Aorta (tissue), 5 donors: ENCODE measurements at regions not wholly inside any gene's neighbourhood (a gene's known extent, or its start where the extent isn't known, plus 50 kb on each side); places are given as distances from the start of the nearest gene placed in this dataset.

ENCODE experiments used
- ATAC-seq: fragments of 200-7000 bp; cut with Tn5 transposase; one replicate; pipeline ENCODE4 v1.9.1; 2022; ENCODE audit warnings: moderate library complexity; ENCODE audit not compliant: low FRiP score
- DNase-seq, 2 donors: peaks; one replicate each; pipeline ENCODE4 v3.0.0-alpha.2; 2020
- H3K27ac ChIP-seq, 2 donors: one replicate each; pipeline ENCODE4 v1.5.1; 2013; ENCODE audit warnings: low read length in 2 of 2, mild to moderate bottlenecking in 2 of 2, moderate library complexity in 2 of 2, control low read depth in 1 of 2, inconsistent platforms in 1 of 2, low read depth in 1 of 2
- H3K27me3 ChIP-seq, 2 donors: one replicate each; pipeline ENCODE4 v1.6.1; 2013; ENCODE audit warnings: control low read depth in 1 of 2, low read length in 1 of 2, mild to moderate bottlenecking in 1 of 2, moderate library complexity in 1 of 2; ENCODE audit not compliant: insufficient read depth in 2 of 2, control insufficient read depth in 1 of 2
- H3K36me3 ChIP-seq, 2 donors: one replicate each; pipeline ENCODE4 v1.6.1; 2013; ENCODE audit warnings: control low read depth in 1 of 2, low read length in 1 of 2, mild to moderate bottlenecking in 1 of 2; ENCODE audit not compliant: insufficient read depth in 2 of 2, control insufficient read depth in 1 of 2
- H3K4me1 ChIP-seq, 2 donors: one replicate each; pipeline ENCODE4 v1.6.1; 2013; ENCODE audit warnings: low read length in 2 of 2, control low read depth in 1 of 2, mild to moderate bottlenecking in 1 of 2, moderate library complexity in 1 of 2; ENCODE audit not compliant: insufficient read depth in 2 of 2, control insufficient read depth in 1 of 2
- H3K4me3 ChIP-seq, 2 donors: one replicate each; pipeline ENCODE4 v1.5.1; 2013; ENCODE audit warnings: low read length in 2 of 2, control low read depth in 1 of 2, mild to moderate bottlenecking in 1 of 2
- H3K9me3 ChIP-seq: one replicate; pipeline ENCODE4 v1.6.1; 2013; ENCODE audit warnings: mild to moderate bottlenecking, low read length; ENCODE audit not compliant: control insufficient read depth
- WGBS, 2 donors: extraction: QIAGEN DNeasy Blood & Tissue Kit; methylation state at CpG; one replicate each; pipeline ENCODE4 v1.1.7; 2013; 5-methylcytosine and 5-hydroxymethylcytosine counted together
- intact Hi-C, 2 donors: fragments of 100-400 bp; cut with DNase I; formaldehyde crosslinking; loops; one replicate each; pipeline versions ENCODE4 v1.14.2 to v1.15.0; 2022
- donor health status: healthy with polysubstance abuse.
- donor health status: Bipolar disorder and iron deficiency.
- donor health status: DM: no; HTN: no; CAD: no.
- donor health status: DM: no; HTN: no; CAD: no.
- donor health status: DM: yes; HTN: yes; CAD: no.

GRCh38 chr3:36269274-36269673 is 111.0 kb upstream of the STAC start:
- Histone ChIP-seq H3K4me1 (no peaks in the 10 kb centered on the region), H3K9me3 (no peaks in the 10 kb centered on the region), H3K36me3 (no peaks in the 10 kb centered on the region), H3K27ac (no peak overlapping the region), H3K27me3 (no peaks in the 10 kb centered on the region), H3K4me3 (no peak overlapping the region)
- WGBS, 2 donors = 85 to 89% methylated on average over 2 of the region's 2 CpGs
- intact Hi-C loops = no loop called here
- DNase-seq (no peak), ATAC-seq (no peak)

- Histone ChIP-seq H3K4me1 (no peaks in the 10 kb centered on the region), H3K27me3 (no peaks in the 10 kb centered on the region), H3K36me3 (no peaks in the 10 kb centered on the region), H3K27ac (no peak overlapping the region), H3K9me3 (no peaks in the 10 kb centered on the region), H3K4me3 (no peak overlapping the region)
- DNase-seq (no peak), ATAC-seq (no peak)
- 3 to 9% methylated on average over 3 of the region's 3 CpGs for WGBS, 2 donors
- intact Hi-C loops = no loop called here
Measured at GRCh38 chr3:36282766-36283165, 97.5 kb upstream of the STAC start.

- Histone ChIP-seq H3K27ac (no peak overlapping the region), H3K27me3 (no peaks in the 10 kb centered on the region), H3K9me3 (no peaks in the 10 kb centered on the region), H3K4me3 (no peak overlapping the region), H3K4me1 (peaks cover 0 to 7% of the 10 kb centered on the region in 2 donors), H3K36me3 (no peaks in the 10 kb centered on the region)
- no peak for ATAC-seq
- no peak for DNase-seq
- intact Hi-C loops = loop anchor here in 1 of 2 donors (5.0 kb wide), 1 partner anchor 197 kb away; no protein-coding TSS in a partner anchor
Measured at GRCh38 chr3:36295296-36295695, 85.0 kb upstream of the STAC start.

- H3K9me3 ChIP-seq = no peaks in the 10 kb centered on the region
- no peak overlapping the region for H3K4me3 ChIP-seq
- ATAC-seq (no peak), DNase-seq (no peak)
- intact Hi-C loops = loop anchor here in 1 of 2 donors (5.0 kb wide), 1 partner anchor 195 kb away; no protein-coding TSS in a partner anchor
- WGBS, 2 donors = 68 to 78% methylated on average over 3 of the region's 3 CpGs
- H3K27me3 ChIP-seq = no peaks in the 10 kb centered on the region
- H3K4me1 ChIP-seq = peaks cover 0 to 7% of the 10 kb centered on the region in 2 donors
- H3K27ac ChIP-seq = no peak overlapping the region
- H3K36me3 ChIP-seq = no peaks in the 10 kb centered on the region
Measured at GRCh38 chr3:36297195-36297594, 83.1 kb upstream of the STAC start.

GRCh38 chr3:36298188-36298587 is 82.1 kb upstream of the STAC start:
- Histone ChIP-seq H3K27ac (no peak overlapping the region), H3K4me3 (no peak overlapping the region), H3K9me3 (no peaks in the 10 kb centered on the region), H3K4me1 (peaks cover 0 to 7% of the 10 kb centered on the region in 2 donors), H3K27me3 (no peaks in the 10 kb centered on the region), H3K36me3 (no peaks in the 10 kb centered on the region)
- no peak for ATAC-seq
- 82 to 93% methylated on average over 1 of the region's 1 CpG for WGBS, 2 donors
- DNase-seq = no peak
- intact Hi-C loops = loop anchor here in 1 of 2 donors (5.0 kb wide), 1 partner anchor 194 kb away; no protein-coding TSS in a partner anchor

GRCh38 chr3:36302158-36302509 is 78.2 kb upstream of the STAC start:
- 74 to 85% methylated on average over 1 of the region's 1 CpG for WGBS, 2 donors

GRCh38 chr3:36302626-36303025 is 77.7 kb upstream of the STAC start:
- H3K4me3 ChIP-seq = no peak overlapping the region
- H3K36me3 ChIP-seq = no peaks in the 10 kb centered on the region
- H3K27ac ChIP-seq = no peak overlapping the region
- intact Hi-C loops = no loop called here
- no peaks in the 10 kb centered on the region for H3K9me3 ChIP-seq
- ATAC-seq = no peak
- peaks cover 0 to 1% of the 10 kb centered on the region in 2 donors for H3K4me1 ChIP-seq
- 95 to 100% methylated on average over 1 of the region's 1 CpG for WGBS, 2 donors
- H3K27me3 ChIP-seq = no peaks in the 10 kb centered on the region
- DNase-seq = no peak

More at GRCh38 chr3:36302158-36302509, 78.2 kb upstream of the STAC start:
- DNase-seq = no peak
- intact Hi-C loops = no loop called here
- Histone ChIP-seq H3K36me3 (no peaks in the 10 kb centered on the region), H3K4me1 (peaks cover 0 to 3% of the 10 kb centered on the region in 2 donors), H3K9me3 (no peaks in the 10 kb centered on the region), H3K27me3 (no peaks in the 10 kb centered on the region), H3K27ac (no peak overlapping the region), H3K4me3 (no peak overlapping the region)
- ATAC-seq = no peak

- Histone ChIP-seq H3K9me3 (no peaks in the 10 kb centered on the region), H3K27me3 (no peaks in the 10 kb centered on the region), H3K4me3 (no peak overlapping the region), H3K36me3 (no peaks in the 10 kb centered on the region), H3K4me1 (no peaks in the 10 kb centered on the region), H3K27ac (no peak overlapping the region)
- no peak for ATAC-seq
- WGBS, 2 donors = 84 to 86% methylated on average over 5 of the region's 5 CpGs
- intact Hi-C loops = no loop called here
- no peak for DNase-seq
Measured at GRCh38 chr3:36303286-36303685, 77.0 kb upstream of the STAC start.

GRCh38 chr3:36305929-36306520 is 74.3 kb upstream of the STAC start:
- ATAC-seq = no peak
- Histone ChIP-seq H3K9me3 (no peaks in the 10 kb centered on the region), H3K36me3 (no peaks in the 10 kb centered on the region), H3K27me3 (no peaks in the 10 kb centered on the region), H3K4me1 (no peaks in the 10 kb centered on the region), H3K4me3 (no peak overlapping the region), H3K27ac (no peak overlapping the region)
- intact Hi-C loops = no loop called here
- 79 to 100% methylated on average over 1 of the region's 1 CpG for WGBS, 2 donors
- no peak for DNase-seq
